LNCAP (cell line): ENCODE measurements at regions not wholly inside any gene's neighbourhood (a gene's known extent, or its start where the extent isn't known, plus 50 kb on each side); places are given as distances from the start of the nearest gene placed in this dataset.

Source experiments
- CTCF ChIP-seq: fragments of 450-650 bp; IDR thresholded peaks from 2 replicates; pipeline ENCODE4 v1.5.1; 2017; ENCODE audit warnings: mild to moderate bottlenecking

- no peak for TF ChIP-seq CTCF
Measured at GRCh38 chr4:1535926-1536578, 129.8 kb upstream of the NKX1-1 start.

DNA sequence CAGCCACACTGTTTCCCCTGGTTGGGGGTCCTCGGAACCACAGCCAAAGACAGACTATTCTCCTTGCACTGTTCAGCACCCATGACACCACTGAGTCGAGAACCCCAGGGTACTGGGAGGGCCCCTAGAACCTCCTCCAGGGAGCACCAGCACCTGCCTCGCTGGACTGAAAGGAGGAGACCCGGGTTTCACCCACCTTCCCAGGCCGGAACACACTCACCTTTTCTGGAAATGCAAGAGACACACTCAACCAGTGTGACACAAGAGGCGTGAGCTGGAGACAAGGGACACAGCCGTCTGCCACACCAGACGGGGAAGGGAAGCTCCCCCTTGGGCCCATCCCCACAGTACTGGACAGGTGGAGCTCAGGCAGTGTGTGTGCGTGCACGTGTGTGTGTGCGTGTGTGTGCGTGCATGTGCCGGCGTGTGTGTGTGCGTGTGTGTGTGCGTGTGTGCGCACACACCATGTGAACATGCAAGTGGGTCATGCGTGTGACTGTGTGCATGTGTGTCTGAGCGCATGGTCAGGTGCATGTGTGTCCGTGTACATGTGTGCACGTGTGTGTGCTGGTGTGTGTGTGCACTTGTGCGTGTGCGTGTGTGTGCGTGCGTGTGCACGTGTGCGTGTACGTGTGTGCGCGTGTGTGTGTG lies 128.8 kb upstream of the NKX1-1 start:
- TF ChIP-seq CTCF = no peak

DNA sequence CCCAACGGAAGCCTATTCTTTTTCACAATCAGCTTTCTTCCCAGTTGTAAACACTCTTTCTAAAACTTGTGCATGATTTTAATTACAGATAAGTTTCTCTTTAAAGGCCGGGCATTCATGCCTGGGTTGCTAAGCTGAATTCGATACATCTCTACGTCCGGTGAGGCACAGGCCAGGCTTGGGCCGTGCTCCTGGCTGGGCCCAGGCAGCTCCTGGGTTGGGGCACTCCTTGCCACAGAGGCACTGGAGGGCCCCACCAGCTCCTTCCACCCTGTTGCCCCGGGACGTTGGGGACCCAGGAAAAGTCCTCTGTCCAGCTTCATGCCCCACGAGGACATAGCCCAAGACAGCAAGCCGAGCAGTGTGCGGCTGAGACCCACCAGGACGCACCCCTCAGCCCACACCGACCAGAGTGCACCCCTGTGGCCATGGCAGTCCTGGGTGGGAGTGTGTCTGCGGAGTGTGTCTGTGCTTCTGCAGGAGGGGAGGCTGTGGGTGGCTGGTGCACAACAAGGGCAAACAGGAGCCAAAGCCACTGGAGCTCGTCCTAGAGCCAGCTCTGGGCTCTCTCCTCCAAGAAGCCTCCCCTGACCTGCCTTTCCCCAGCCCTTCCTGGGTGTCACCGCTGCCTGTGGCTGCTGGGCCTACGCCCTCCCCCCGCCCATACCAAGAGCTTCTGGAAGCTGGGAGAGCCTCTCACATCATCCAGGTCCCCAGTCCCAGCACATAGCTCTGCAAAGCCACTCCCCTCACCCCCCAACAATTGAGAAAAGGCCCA lies 128.0 kb upstream of the NKX1-1 start:
- TF ChIP-seq CTCF = no peak

DNA sequence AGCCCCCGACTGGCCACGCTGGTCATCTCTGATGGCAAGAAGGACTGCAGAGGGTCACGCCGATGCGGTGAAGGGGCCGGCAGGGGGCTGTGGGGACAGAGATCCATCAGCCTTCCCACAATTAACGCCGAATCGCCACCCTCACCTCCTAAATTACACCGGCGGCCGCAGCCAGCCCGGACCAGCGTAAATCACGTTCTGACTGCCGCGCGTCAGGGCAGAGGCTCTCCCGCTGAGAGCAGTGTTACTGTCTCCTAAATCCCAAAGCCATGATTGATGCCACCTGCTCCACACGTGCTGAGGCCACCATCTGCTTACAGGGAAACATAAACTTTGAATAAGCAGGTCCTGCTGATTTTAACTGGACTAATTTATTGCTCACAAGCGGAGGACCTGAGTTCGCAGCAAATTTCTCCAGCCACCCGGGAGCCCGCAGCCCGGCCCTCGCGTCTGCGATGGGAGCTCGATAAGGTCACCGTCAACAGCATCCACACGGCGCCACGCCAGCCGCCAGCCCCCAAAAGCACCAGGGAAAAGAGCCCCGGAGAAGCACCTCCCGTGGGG lies 127.3 kb upstream of the NKX1-1 start:
- no peak for TF ChIP-seq CTCF

GRCh38 chr4:1532549-1533395 lies 126.5 kb upstream of the NKX1-1 start:
- TF ChIP-seq CTCF = no peak

DNA sequence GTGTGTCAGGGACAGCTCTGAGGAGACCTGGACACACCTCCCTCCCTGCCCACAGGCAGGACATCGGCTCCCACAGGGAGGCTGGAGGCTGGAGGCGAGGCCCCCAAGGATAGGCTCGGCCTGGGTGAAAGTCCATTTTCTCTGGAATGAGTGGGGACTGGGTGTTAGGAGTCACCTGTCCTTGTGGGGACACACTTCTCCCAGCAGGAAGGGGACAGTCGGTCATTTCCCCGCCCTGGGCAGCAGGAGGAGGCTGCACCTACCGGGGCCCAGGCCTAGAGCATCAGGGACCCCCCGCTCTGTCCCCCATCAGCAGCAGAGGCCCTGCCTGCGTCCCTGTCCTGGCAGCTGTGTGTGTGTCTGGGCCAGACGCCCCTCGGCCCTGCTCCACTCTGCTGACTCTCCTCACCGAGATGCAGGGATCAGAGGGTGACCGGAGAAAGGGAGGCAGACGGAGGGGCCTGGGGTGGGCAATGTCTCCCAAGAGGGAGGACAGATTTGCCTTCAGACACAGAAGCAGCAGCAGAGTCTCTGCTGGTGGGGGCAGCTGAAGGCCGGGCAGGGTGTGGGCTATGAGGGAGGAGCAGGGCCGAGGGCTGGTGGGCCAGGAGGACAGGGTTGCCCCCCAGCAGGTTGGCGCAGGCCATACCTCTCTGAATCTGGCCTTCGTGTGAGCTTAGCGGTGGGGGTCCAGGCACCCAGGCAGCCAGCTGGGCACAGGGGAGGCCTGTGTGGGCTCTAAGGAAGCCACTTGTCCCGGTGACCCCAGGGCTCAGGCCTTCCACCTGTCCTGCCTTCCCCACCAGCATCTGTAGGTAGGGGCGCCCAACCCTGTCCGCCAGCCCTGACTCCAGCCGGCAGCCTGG lies 125.7 kb upstream of the NKX1-1 start:
- TF ChIP-seq CTCF = no peak
